A673 (cell line): ENCODE measurements at regions not wholly inside any gene's neighbourhood (a gene's known extent, or its start where the extent isn't known, plus 50 kb on each side); places are given as distances from the start of the nearest gene placed in this dataset.

Experiments
- EZH2 ChIP-seq: fragments of 200-600 bp; sonication (generic); IDR thresholded peaks from 2 replicates; pipeline ENCODE4 v1.6.1; 2017; ENCODE audit warnings: borderline replicate concordance, low read depth, mild to moderate bottlenecking, mixed read lengths, antibody characterized with exemption, low read length; ENCODE audit not compliant: poor library complexity, severe bottlenecking
- TF ChIP-seq, protein P1 (sequence below): fragments of 300-800, 200-600 bp; sonication (generic); conservative IDR thresholded peaks from 2 replicates; pipeline ENCODE4 v1.5.1; 2017; ENCODE audit warnings: low read depth, mild to moderate bottlenecking, antibody characterized with exemption, low read length, moderate library complexity, mixed read lengths

DNA sequence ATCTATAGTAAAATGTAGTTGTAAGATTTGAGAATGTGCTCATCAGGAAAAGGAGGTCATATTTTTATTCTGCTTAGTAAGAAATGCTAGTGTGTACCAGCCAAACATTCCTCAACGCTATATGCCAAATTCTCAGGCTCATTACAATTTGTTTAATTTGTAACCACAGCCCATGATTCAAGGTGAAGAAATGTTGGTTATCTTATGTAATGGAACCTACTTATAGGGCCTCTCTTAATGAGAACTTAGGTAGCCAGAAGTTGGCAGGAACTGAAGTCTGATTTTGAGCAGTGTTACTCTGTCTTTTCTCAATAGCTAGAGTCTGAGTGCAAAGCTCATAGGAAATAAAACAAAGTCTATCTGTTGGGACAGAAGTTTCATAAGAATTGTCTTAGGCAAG, 595.0 kb downstream of the GLUD2 start:
- TF ChIP-seq, protein P1, sequence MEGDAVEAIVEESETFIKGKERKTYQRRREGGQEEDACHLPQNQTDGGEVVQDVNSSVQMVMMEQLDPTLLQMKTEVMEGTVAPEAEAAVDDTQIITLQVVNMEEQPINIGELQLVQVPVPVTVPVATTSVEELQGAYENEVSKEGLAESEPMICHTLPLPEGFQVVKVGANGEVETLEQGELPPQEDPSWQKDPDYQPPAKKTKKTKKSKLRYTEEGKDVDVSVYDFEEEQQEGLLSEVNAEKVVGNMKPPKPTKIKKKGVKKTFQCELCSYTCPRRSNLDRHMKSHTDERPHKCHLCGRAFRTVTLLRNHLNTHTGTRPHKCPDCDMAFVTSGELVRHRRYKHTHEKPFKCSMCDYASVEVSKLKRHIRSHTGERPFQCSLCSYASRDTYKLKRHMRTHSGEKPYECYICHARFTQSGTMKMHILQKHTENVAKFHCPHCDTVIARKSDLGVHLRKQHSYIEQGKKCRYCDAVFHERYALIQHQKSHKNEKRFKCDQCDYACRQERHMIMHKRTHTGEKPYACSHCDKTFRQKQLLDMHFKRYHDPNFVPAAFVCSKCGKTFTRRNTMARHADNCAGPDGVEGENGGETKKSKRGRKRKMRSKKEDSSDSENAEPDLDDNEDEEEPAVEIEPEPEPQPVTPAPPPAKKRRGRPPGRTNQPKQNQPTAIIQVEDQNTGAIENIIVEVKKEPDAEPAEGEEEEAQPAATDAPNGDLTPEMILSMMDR, result no peak
- TF ChIP-seq EZH2, result no peak
